ENCODE measurements at regions not wholly inside any gene's neighbourhood (a gene's known extent, or its start where the extent isn't known, plus 50 kb on each side); places are given as distances from the start of the nearest gene placed in this dataset.

- no peak overlapping the region for H3K27ac ChIP-seq
- CTCF ChIA-PET, result no interaction called here
- DNase-seq (ENCODE audit: low spot score), result no peak
- POLR2A ChIA-PET (ENCODE audit: low non-redundant PET), result no interaction called here
- TF ChIP-seq CTCF (conservative IDR thresholded peaks at IDR 0.05; ENCODE audit: low read depth), result no peak
Observed at GRCh38 chr6:145143379-145143778, 591.9 kb downstream of the EPM2A start.

- DNase-seq (ENCODE audit: low spot score), result peak; percentile 28
- ChIA-PET CTCF (no interaction called here), POLR2A (ENCODE audit: low non-redundant PET) (no interaction called here)
- no peak for TF ChIP-seq CTCF (conservative IDR thresholded peaks at IDR 0.05; ENCODE audit: low read depth)
- H3K27ac ChIP-seq, result no peak overlapping the region
Observed at GRCh38 chr6:145147559-145147958, 587.8 kb downstream of the EPM2A start.

- POLR2A ChIA-PET (ENCODE audit: low non-redundant PET), result no interaction called here
- DNase-seq (ENCODE audit: low spot score), result peak; percentile 79
- no peak overlapping the region for H3K27ac ChIP-seq
- CTCF ChIA-PET, result interaction anchor here (1.0 kb wide), 1 partner anchor 367 kb away, joined by 3 read pairs; no protein-coding TSS in a partner anchor
- no peak for TF ChIP-seq CTCF (conservative IDR thresholded peaks at IDR 0.05; ENCODE audit: low read depth)
Observed at GRCh38 chr6:145147981-145148749, 587.2 kb downstream of the EPM2A start.

GRCh38 chr6:145148776-145149175 is 586.5 kb downstream of the EPM2A start:
- no peak for DNase-seq (ENCODE audit: low spot score)
- ChIA-PET CTCF (interaction anchor here (1.0 kb wide), 1 partner anchor 367 kb away, joined by 3 read pairs; no protein-coding TSS in a partner anchor), POLR2A (ENCODE audit: low non-redundant PET) (no interaction called here)
- TF ChIP-seq CTCF (conservative IDR thresholded peaks at IDR 0.05; ENCODE audit: low read depth), result no peak
- H3K27ac ChIP-seq, result no peak overlapping the region

DNA sequence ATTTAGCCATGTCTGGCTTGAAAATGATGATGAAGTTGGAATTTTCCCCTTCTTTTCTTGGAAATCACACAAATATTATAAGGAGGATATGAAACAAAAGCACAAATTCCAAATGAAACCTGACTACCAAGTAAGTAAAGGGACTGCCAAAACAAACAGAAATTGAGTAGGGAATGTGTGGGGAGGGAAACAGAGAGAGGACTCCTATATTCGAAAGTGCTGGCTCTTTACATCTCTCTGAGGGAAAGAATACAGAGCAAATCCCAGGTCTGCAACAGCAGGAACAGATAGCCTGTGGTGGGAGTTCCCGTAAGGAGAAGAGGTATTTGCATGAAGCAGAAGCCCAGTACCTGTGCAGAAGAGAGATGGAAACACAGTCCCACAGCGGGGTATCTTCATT is 583.7 kb downstream of the EPM2A start:
- no peak for DNase-seq (ENCODE audit: low spot score)
- no peak for TF ChIP-seq CTCF (conservative IDR thresholded peaks at IDR 0.05; ENCODE audit: low read depth)
- CTCF ChIA-PET, result interaction anchor here (0.6 kb wide), 1 partner anchor 20 kb away, joined by 3 read pairs; no protein-coding TSS in a partner anchor
- POLR2A ChIA-PET (ENCODE audit: low non-redundant PET), result no interaction called here
- no peak overlapping the region for H3K27ac ChIP-seq

GRCh38 chr6:145153495-145153894 is 581.8 kb downstream of the EPM2A start:
- POLR2A ChIA-PET (ENCODE audit: low non-redundant PET), result no interaction called here
- DNase-seq (ENCODE audit: low spot score), result no peak
- H3K27ac ChIP-seq, result no peak overlapping the region
- TF ChIP-seq CTCF (conservative IDR thresholded peaks at IDR 0.05; ENCODE audit: low read depth), result no peak
- CTCF ChIA-PET, result no interaction called here

Data from RWPE1 (cell line).